Fibroblast of skin of left quadriceps (primary cell): ENCODE measurements at regions not wholly inside any gene's neighbourhood (a gene's known extent, or its start where the extent isn't known, plus 50 kb on each side); places are given as distances from the start of the nearest gene placed in this dataset.

Experiments used
- DNase-seq, 2 experiments: peaks; one replicate each; pipeline ENCODE4 v3.0.0-alpha.2; 2013; ENCODE audit warnings: low read depth in 2 of 2

DNA sequence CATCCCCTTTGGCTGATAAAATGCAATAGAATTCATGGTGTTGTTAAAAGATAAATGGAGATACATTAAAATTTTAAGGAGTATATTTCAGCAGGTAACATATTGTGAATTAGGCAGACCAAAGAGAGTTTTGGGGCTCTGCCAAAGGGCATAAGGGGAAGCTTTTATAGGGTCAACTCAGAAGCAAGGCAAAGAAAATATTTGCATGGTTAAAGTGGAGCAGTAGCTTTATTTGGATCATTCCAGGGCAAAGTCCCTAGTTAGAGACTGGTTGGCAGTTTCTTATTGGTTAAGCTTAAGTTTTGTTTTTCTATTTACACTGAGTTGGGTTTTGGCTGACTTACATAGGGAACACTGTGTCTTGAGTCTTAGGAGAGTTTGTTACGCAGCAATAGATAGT, 75.1 kb upstream of the CA10 start:
- no peak for DNase-seq

GRCh38 chr17:52233176-52233575, 74.7 kb upstream of the CA10 start:
- DNase-seq, result no peak

DNA sequence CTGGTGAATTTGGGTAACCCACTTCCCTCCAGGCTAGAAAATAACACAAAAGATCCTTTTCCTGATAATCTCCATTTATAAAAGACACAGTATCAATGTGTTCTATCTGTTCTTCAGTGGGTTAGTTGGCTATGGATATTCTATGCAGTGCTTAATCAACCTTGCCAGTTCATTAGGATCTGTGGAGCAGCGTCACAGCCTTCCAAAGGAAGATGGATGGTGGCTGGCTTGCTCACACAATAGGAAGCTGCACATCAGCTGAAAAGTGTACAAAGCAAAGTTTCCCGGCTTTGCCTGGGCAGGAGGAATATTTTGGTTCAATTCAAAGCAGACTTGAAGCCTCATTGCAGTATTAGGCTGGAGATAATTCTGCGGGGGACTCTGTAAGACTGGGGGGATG, 70.3 kb upstream of the CA10 start:
- DNase-seq, result no peak

DNA sequence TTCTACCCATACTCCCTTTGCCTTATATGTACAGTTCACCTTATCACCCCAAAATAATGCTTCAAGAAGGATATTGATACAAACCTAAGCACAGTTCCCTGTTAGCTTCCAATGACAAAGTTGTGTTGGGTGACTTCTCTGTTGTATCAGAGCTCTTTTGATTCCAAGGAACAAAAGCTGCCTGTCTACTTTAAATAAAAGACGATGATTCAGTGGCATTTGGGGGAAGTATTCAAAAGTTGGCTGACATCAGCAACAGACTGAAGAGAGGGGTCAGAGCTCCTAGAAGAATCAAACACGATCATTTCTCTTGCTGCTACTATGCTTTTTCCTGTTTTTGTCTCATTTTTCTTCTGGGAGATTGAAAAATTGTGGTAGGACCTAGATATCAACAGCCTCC, 69.4 kb upstream of the CA10 start:
- no peak for DNase-seq

DNA sequence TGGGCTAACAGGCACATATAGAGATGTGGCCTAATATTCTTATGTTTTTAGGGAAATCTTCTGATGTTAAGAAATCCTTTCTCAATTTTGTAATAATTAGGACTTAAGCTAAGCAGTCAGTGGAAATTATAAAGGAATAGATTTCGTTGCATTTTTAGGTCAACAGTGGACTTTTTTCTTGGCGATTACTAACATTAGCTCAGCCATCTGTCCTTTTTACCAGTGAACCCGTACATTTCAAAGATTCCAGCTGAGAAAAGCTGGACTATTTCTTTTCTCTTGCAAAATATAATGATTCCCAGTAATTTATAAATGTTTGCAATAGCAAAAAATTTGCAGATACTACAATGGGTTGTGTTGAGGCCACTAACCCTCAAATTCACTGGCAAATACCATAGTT, 54.9 kb upstream of the CA10 start:
- no peak for DNase-seq

DNA sequence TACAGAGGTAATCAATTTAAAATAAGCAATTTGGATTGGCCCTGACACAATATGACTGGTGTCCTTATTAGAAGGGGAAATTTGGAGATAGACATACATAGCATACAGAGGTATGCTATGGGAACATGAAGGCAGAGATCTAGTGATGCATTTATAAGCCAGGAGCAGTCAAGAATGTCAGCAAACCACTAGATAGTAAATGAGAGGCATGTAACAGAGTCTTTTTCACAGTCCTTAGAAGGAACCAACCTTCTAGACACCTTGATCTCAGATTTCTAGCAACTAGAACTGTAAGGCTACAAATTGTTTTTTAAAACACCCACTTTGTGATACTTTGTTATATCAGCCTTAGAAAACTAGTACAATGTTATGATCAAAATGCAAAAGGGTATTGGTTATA, 54.3 kb upstream of the CA10 start:
- no peak for DNase-seq

GRCh38 chr17:52209507-52209906, 51.0 kb upstream of the CA10 start:
- DNase-seq, result no peak
